ENCODE measurements at regions not wholly inside any gene's neighbourhood (a gene's known extent, or its start where the extent isn't known, plus 50 kb on each side); places are given as distances from the start of the nearest gene placed in this dataset.

- Histone ChIP-seq H3K4me2 (no peak overlapping the region), H3K27ac (no peak overlapping the region), H2AFZ (ENCODE audit: low read depth) (no peak overlapping the region), H3K27me3 (ENCODE audit: insufficient read depth, low read depth) (no peaks in the 10 kb centered on the region), H3K9ac (no peak overlapping the region), H3K36me3 (ENCODE audit: insufficient read depth) (no peaks in the 10 kb centered on the region), H3K4me1 (ENCODE audit: low read depth, poor library complexity, severe bottlenecking) (no peaks in the 10 kb centered on the region), H3K79me2 (ENCODE audit: insufficient read depth, low read depth) (no peaks in the 10 kb centered on the region), H4K20me1 (ENCODE audit: insufficient read depth) (no peaks in the 10 kb centered on the region), H3K4me3 (IDR thresholded peaks at IDR 0.05; ENCODE audit: insufficient read depth, low read depth, low read length) (no peak overlapping the region)
- no peak for TF ChIP-seq CTCF (conservative IDR thresholded peaks at IDR 0.05; ENCODE audit: low read depth, low read length)
Measured at GRCh38 chrX:149280011-149280410, 225.1 kb downstream of the IDS start.

- Histone ChIP-seq H3K79me2 (ENCODE audit: insufficient read depth, low read depth) (no peaks in the 10 kb centered on the region), H3K4me3 (IDR thresholded peaks at IDR 0.05; ENCODE audit: insufficient read depth, low read depth, low read length) (no peak overlapping the region), H2AFZ (ENCODE audit: low read depth) (no peak overlapping the region), H4K20me1 (ENCODE audit: insufficient read depth) (no peaks in the 10 kb centered on the region), H3K9ac (no peak overlapping the region), H3K4me2 (no peak overlapping the region), H3K27me3 (ENCODE audit: insufficient read depth, low read depth) (no peaks in the 10 kb centered on the region), H3K4me1 (ENCODE audit: low read depth, poor library complexity, severe bottlenecking) (peaks cover 26% of the 10 kb centered on the region), H3K27ac (no peak overlapping the region), H3K36me3 (ENCODE audit: insufficient read depth) (no peaks in the 10 kb centered on the region)
- no peak for TF ChIP-seq CTCF (conservative IDR thresholded peaks at IDR 0.05; ENCODE audit: low read depth, low read length)
Measured at GRCh38 chrX:149275836-149276235, 229.3 kb downstream of the IDS start.

- TF ChIP-seq CTCF (conservative IDR thresholded peaks at IDR 0.05; ENCODE audit: low read depth, low read length) = no peak
- H3K27ac ChIP-seq = no peak overlapping the region
- no peaks in the 10 kb centered on the region for H3K79me2 ChIP-seq (ENCODE audit: insufficient read depth, low read depth)
- peaks cover 36% of the 10 kb centered on the region for H3K4me1 ChIP-seq (ENCODE audit: low read depth, poor library complexity, severe bottlenecking)
- H3K27me3 ChIP-seq (ENCODE audit: insufficient read depth, low read depth) = no peaks in the 10 kb centered on the region
- H3K36me3 ChIP-seq (ENCODE audit: insufficient read depth) = no peaks in the 10 kb centered on the region
- no peak overlapping the region for H3K9ac ChIP-seq
- no peak overlapping the region for H3K4me3 ChIP-seq (IDR thresholded peaks at IDR 0.05; ENCODE audit: insufficient read depth, low read depth, low read length)
- H4K20me1 ChIP-seq (ENCODE audit: insufficient read depth) = no peaks in the 10 kb centered on the region
- H2AFZ ChIP-seq (ENCODE audit: low read depth) = no peak overlapping the region
- no peak overlapping the region for H3K4me2 ChIP-seq
Measured at GRCh38 chrX:149274516-149275105, 230.5 kb downstream of the IDS start.

GRCh38 chrX:149272690-149273463 lies 232.2 kb downstream of the IDS start:
- Histone ChIP-seq H3K36me3 (ENCODE audit: insufficient read depth) (no peaks in the 10 kb centered on the region), H4K20me1 (ENCODE audit: insufficient read depth) (no peaks in the 10 kb centered on the region), H3K27ac (no peak overlapping the region)

More at GRCh38 chrX:149272690-149273463, 232.2 kb downstream of the IDS start:
- no peak for TF ChIP-seq CTCF (conservative IDR thresholded peaks at IDR 0.05; ENCODE audit: low read depth, low read length)
- no peaks in the 10 kb centered on the region for H3K27me3 ChIP-seq (ENCODE audit: insufficient read depth, low read depth)
- no peak overlapping the region for H3K9ac ChIP-seq
- H3K4me2 ChIP-seq = no peak overlapping the region
- no peaks in the 10 kb centered on the region for H3K79me2 ChIP-seq (ENCODE audit: insufficient read depth, low read depth)
- peaks cover 36% of the 10 kb centered on the region for H3K4me1 ChIP-seq (ENCODE audit: low read depth, poor library complexity, severe bottlenecking)
- no peak overlapping the region for H2AFZ ChIP-seq (ENCODE audit: low read depth)
- no peak overlapping the region for H3K4me3 ChIP-seq (IDR thresholded peaks at IDR 0.05; ENCODE audit: insufficient read depth, low read depth, low read length)

All from KMS-11 (cell line).